NCI-H1105 treated with DMSO at 0.1 percent for 48 hours (cell line): ENCODE measurements at regions not wholly inside any gene's neighbourhood (a gene's known extent, or its start where the extent isn't known, plus 50 kb on each side); places are given as distances from the start of the nearest gene placed in this dataset.

Source experiments
- DNase-seq: peaks from one replicate; lab custom pipeline; 2025; lab: John Stamatoyannopoulos, UW

DNA sequence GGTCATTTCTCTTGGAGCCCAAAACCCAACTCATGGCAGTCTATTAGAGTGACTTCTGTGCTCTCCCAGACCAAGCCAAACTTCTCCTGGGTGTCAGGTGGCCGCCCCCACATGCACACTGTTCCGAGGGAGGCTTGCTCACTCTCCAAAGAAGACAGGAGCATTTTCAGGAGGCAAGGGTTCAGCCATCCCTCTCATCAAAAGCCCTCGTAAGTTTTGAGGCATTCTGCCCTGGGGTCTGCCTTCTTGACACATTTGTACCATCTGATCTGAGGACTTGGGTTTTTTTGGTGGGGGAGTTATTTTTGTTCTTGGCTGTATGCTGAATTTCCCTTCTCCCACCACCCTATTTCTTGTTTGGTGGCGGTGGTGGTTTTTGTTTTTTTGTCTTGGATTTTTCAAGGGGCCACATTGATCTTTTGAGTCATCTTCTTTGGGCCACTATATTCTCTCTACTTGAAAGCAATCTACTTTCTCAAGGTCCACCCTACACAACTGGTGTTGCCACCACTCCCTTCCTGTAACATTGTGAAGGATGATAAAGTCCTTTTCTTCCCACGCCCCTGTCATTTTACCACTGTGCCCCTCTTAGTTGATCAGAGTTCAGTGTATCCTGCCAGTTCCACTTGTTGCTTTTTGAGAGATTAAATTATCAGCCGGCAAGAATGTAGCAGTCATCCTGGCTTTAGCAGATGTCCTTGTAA, 255.8 kb downstream of the CYP26B1 start:
- DNase-seq = no peak

- no peak for DNase-seq
Observed at GRCh38 chr2:71891155-71891554, 256.5 kb downstream of the CYP26B1 start.

- no peak for DNase-seq
Observed at GRCh38 chr2:71889759-71890684, 257.6 kb downstream of the CYP26B1 start.

GRCh38 chr2:71888751-71889445, 258.8 kb downstream of the CYP26B1 start:
- DNase-seq = no peak

DNA sequence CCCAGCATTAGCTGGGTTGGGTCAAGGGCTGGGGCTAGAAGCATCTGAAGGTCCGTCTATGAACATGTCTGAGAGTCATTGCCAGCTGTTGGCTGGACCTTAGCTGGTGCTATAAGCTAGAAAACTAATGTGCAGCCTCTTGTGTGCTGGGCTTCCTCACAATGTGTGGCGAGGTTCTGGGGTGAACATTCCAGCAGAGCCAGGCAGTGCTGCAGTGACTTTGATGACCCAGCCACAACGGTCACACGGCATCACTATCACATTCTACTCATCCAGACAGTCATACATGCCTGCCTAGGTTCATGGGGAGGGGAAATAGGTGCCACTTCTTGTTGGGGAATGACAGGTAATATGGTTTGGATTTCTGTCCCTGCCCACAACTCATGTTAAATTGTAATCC, 260.5 kb downstream of the CYP26B1 start:
- no peak for DNase-seq

DNA sequence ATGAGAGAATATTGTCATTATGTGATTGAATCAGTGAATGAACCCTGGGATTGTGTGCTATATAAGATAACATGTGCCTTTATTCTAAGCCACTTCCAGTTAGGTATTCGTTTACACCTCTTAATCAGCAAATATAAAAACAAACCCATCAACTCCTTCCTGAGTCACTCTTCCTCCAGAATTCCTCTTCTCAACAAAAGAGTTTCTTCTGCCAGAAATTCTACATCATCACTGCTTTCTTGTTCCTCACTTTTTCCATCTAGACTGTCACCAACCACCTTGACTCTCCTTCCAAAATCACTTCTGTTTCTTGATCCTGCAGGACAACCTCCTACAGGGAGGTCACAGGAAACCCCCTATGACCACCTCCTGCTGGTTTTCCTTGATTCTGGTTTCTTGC, 261.4 kb downstream of the CYP26B1 start:
- DNase-seq = no peak

GRCh38 chr2:71884303-71885042, 263.2 kb downstream of the CYP26B1 start:
- DNase-seq = no peak

DNA sequence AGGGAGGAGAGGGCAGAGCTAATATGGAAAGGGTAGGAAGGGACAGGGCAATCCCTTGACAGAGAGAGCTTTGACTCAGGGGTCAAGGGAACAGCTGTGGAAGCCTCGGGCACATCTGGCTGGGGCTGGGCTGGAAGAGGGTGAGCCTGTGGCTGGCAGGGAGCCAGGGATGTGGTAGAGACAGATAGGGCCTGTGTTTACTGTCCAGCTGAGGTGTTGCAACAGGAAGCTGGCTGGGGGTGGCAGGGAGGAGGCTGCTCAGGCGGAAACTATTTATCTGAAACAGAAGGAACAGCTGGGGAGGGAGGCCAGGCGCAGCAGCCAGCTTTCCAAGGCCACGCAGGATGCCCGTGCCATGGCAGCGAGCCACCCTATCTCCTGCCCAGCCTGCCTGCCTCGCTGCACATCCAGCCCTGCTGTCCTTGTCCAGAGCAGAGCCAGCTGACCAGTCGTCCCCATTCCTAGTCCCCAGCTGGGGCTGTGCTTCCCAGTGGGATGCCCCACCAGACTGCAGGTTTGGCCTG, 264.7 kb downstream of the CYP26B1 start:
- no peak for DNase-seq

DNA sequence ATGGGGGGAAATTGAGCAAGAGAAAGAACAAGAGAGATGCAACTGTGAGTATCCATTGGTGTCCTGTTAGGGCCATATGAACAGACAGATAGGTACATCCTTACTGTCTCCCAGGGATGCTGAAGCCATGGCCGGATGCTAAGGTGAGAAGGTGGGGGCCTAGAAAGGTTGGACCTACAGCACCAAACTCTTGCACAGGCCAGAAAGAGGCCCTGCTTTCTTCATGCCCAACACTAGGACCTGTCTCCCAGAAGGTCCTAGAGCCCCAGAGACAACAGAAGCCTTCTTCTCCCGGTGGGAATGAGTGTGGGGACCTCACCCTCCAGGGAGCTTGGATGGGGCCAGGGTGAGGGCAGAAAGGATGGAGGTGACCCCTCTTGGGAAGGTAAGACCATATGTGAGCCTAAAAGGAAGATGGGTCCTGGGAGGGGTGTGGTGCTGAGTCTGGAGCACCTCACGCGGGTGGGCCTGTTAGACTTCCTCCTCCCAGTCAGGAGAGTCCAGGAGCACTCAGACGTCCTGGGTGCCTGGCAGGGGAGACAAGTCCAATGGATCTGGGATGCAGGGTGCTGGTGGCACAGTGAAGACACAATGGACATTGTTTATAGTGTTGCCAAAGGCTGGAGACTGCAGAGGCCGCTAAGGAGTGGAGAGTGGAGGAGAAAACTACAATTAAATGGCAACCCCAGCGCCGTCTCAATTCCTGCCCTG, 265.3 kb downstream of the CYP26B1 start:
- no peak for DNase-seq

DNA sequence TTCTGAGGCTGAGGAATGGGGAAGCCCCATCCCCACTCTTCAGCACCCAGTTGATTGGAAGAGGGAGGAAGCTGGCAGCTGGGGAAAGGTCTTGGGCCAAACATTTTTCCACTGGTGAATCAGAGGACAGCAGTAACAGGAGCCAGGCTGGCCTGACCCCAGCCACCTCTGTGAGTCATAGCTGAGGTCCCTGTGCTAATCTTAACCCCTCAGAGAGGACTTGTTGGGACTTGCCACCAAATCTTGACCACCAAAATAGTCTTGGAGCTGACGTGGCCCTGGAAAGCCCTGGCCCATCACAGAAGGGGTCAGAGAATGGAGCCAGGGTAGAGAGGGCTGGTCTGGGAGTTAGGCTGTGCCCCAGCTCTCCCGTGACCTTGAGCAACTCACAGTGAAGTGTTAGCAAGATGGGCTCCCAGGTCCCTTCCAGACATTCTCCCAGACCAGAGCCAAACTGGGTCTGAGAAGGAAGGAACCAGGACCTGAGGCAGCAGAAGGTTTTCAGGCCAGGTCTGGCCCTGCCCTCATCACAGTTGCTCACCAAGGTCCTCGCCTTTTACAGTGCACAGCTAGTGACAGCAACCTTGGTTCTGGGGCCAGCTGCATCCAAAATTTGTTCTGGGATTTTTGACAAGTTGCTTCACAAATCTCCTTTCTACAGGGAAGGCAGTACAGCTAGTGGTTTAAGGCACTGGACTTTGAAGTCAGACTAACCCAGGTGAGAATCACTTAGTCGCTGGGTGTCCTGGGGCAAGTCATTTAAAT, 266.6 kb downstream of the CYP26B1 start:
- DNase-seq = no peak

DNA sequence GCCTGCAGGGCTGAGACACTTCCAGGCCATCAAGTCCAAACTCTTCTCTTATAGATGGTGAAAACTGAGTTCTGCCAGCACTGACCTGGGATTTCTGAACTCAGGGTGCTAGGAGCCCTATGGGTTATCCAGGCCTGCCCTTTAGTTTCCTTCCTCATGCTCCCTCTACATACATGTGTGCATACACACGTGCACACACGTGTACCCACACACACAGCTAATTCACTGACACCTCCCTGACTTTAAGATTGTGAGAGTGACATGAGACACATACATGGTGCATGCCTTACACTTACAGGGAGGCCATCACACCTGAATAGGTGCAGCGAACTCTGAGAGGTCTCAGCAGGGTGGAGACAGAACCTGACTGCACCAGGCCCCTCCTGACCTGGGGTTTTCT, 267.4 kb downstream of the CYP26B1 start:
- no peak for DNase-seq

- no peak for DNase-seq
Observed at GRCh38 chr2:71879509-71880184, 268.0 kb downstream of the CYP26B1 start.

DNA sequence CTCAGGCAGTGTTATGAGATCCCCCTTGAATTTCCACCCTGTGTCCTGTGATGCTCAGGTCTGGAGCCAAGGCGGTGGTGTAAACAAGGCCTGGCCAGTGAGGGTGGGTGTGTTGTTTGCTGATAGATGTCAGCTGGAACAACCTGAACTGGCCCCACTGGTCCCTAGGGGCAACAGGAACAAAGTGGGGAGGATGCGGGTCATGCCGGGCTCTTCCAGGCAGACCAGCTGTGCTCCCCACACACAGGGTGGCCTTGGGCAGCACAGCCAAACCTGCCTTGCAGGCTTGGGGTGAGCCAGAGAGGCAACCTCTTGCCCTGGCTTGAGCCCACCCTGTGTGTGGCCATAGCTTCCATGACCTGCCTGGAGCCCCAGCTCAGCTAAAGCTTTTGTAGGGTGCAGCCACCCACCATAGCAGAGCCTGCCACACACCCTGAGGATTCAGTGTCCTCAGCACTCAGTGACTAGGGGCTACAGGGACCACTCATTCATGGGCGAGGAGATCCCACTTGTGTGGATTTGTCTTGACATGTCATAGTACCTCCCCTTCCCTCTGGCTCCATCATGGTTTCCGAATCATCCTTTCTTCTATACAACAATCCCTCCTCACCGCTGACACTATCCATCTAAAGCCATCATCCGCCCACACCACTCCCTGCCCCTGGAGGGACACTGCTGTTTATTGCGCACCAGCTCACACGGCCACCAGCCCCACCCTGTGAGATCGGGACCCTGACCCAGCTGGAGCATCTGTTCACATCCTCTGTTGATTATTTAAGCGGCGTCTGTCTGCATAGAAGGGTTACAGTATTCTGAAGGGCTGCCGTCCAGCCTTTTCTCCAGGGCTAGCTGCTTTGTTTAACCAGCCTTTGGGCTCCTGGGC, 268.8 kb downstream of the CYP26B1 start:
- DNase-seq = no peak

DNA sequence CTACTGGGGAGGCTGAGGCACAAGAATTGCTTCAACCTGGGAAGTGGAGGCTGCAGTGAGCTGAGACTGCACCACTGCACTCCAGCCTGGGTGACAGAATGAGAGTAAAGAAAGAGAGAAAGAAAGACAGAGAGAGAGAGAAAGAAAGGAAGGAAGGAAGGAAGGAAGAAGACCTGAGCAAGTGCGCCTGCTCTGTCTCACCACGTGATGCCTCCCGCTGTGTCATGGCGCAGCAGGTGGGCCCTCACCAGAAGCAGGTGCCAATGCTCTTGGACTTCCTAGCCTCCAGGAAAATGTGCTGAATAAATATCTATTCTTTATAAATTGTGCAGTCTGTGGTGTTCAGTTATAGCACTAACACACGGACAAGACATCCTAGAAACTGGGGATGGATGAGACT, 270.0 kb downstream of the CYP26B1 start:
- no peak for DNase-seq

DNA sequence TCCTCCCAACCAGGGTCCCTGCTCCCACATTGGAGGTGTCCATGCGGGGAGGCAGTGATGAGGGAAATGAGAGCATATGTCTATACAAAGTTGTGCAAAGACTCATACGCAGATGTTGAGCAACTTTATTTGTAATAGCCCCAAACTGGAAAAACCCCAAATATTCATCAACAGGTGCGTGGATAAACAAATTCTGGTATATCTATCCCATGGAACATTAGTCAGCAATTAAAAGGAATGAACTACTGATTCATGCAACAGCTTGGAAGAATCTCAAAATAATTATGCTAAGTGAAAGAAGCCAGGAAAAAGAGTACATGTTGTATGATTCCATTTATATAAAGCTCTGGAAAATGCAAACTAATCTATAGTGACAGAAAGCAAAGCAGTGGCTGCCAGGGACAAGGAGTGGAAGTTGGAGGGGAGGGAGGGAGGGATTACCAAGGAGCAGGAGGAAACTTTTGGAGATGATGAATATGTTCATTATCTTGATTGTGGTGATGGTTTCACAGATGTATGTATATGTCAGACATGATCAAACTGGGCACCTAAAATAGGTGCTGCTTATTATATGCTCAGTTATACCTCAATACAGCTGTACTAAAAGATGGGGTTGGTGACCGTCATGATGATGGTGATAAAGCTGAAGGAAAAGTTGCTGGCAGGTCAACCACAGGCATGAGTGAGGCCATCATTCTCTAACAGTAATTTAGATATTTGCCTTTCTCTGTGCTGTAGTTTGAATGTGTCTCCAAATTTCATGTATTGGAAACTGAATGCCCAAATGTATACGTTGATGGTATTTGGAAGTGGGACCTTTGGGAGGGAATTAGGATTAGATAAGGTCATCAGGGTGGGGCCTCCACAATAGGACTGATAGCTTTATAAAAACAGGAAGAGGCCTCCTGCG, 270.9 kb downstream of the CYP26B1 start:
- DNase-seq = no peak

GRCh38 chr2:71872466-71873051, 275.1 kb downstream of the CYP26B1 start:
- no peak for DNase-seq

DNA sequence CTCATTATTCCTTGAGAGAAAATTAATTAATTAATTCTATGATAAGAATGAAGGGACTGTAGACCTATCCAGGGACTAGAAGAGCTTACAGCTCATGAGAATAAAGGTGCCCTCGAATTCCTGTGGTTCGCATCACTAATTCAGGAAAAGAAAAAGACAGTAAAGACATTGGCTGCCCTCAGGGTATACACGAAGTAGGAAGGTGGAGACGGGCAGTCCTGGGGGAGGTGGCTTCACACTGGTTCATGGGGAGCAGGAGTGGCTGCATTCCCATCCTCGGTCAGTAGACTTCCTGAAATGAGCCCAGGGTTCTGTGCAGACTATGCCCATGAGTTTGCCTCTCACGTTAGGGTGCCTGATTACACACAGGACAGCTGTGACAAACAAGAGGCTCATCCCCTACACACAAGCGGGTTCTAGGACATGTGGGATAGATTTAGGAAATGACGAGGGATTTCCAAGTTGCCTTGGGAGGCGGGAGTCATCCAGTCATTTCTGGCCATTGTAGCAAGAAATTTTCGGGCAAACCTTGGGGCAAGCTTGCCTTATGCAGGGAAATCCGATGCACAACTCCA, 282.2 kb downstream of the CYP26B1 start:
- DNase-seq = no peak
